HEK293 (cell line): ENCODE measurements at regions not wholly inside any gene's neighbourhood (a gene's known extent, or its start where the extent isn't known, plus 50 kb on each side); places are given as distances from the start of the nearest gene placed in this dataset.

ENCODE experiments used
- CTCF ChIA-PET: fragments of 350-600 bp; formaldehyde crosslinking; extraction: SDS; loops from one replicate; lab custom pipeline; 2021; ENCODE audit warnings: antibody characterized with exemption; lab: Yijun Ruan, JAX
- POLR2A ChIA-PET: fragments of 300-600 bp; formaldehyde crosslinking; extraction: SDS; loops from one replicate; lab custom pipeline; 2020; ENCODE audit warnings: antibody characterized with exemption, inconsistent platforms; lab: Yijun Ruan, JAX
- H3K27ac ChIP-seq: fragments of 200-500 bp; sonication (Bioruptor generic); 2 replicates; pipeline ENCODE4 v1.5.1; 2014; ENCODE audit warnings: low read depth, low read length, control low read depth, inconsistent platforms; ENCODE audit errors: extremely low read depth
- H3K36me3 ChIP-seq, 2 experiments: fragments of 200-500 bp in 1 of 2; sonication (Bioruptor generic) in 1 of 2; 1 replicate in 1 of 2; 2 replicates in 1 of 2; pipeline ENCODE4 v1.5.1; 2014 to 2017; ENCODE audit warnings: inconsistent platforms in 2 of 2, low read length in 2 of 2; ENCODE audit not compliant: control insufficient read depth in 2 of 2, insufficient read depth in 1 of 2
- H3K4me1 ChIP-seq: fragments of 200-500 bp; sonication (Bioruptor generic); 2 replicates; pipeline ENCODE4 v1.5.1; 2014; ENCODE audit warnings: mild to moderate bottlenecking, low read length, inconsistent platforms; ENCODE audit not compliant: control insufficient read depth, insufficient read depth
- H3K4me3 ChIP-seq: 2 replicates; pipeline ENCODE4 v1.5.1; 2011; ENCODE audit warnings: low read depth, mild to moderate bottlenecking, control low read depth, low read length, moderate library complexity
- H3K9me3 ChIP-seq: fragments of 200-500 bp; sonication (Bioruptor generic); 2 replicates; pipeline ENCODE4 v1.5.1; 2014; ENCODE audit warnings: low read depth, low read length, inconsistent platforms; ENCODE audit not compliant: control insufficient read depth, insufficient read depth
- GFI1B ChIP-seq: fragments of 450-650 bp; formaldehyde crosslinking; IDR thresholded peaks from 2 replicates; pipeline ENCODE4 v1.5.1; 2016; ENCODE audit warnings: missing biosample characterization, missing genetic modification characterization
- HOXC10 ChIP-seq: sonication (generic); formaldehyde crosslinking; IDR thresholded peaks from 2 replicates; pipeline ENCODE4 v1.8.1; 2023; ENCODE audit warnings: mild to moderate bottlenecking, missing genetic modification reagents
- ZNF140 ChIP-seq: fragments of 450-650 bp; formaldehyde crosslinking; IDR thresholded peaks from 2 replicates; pipeline ENCODE4 v1.5.1; 2016; ENCODE audit warnings: missing biosample characterization, missing genetic modification characterization
- ZNF239 ChIP-seq: fragments of 450-650 bp; formaldehyde crosslinking; IDR thresholded peaks from 2 replicates; pipeline ENCODE4 v1.5.1; 2016; ENCODE audit warnings: missing biosample characterization, missing genetic modification characterization
- ZNF335 ChIP-seq: fragments of 450-650 bp; formaldehyde crosslinking; conservative IDR thresholded peaks from 2 replicates; pipeline ENCODE4 v1.5.1; 2016; ENCODE audit warnings: missing biosample characterization, missing genetic modification characterization
- ZNF350 ChIP-seq: fragments of 450-650 bp; formaldehyde crosslinking; IDR thresholded peaks from 2 replicates; pipeline ENCODE4 v1.5.0; 2017; ENCODE audit warnings: missing biosample characterization, mild to moderate bottlenecking, missing genetic modification characterization
- ZNF366 ChIP-seq: fragments of 450-650 bp; formaldehyde crosslinking; conservative IDR thresholded peaks from 2 replicates; pipeline ENCODE4 v1.5.1; 2016; ENCODE audit warnings: missing biosample characterization, missing genetic modification characterization
- ZNF530 ChIP-seq: fragments of 450-650 bp; formaldehyde crosslinking; IDR thresholded peaks from 2 replicates; pipeline ENCODE4 v1.5.1; 2016; ENCODE audit warnings: low read depth, missing biosample characterization, missing genetic modification characterization
- ZNF549 ChIP-seq: fragments of 450-650 bp; IDR thresholded peaks from 2 replicates; pipeline ENCODE4 v1.5.1; 2018; ENCODE audit warnings: missing biosample characterization, missing genetic modification characterization, mild to moderate bottlenecking, inconsistent platforms, moderate library complexity
- ZNF571 ChIP-seq: fragments of 450-650 bp; formaldehyde crosslinking; IDR thresholded peaks from 2 replicates; pipeline ENCODE4 v1.5.0; 2017; ENCODE audit warnings: missing biosample characterization, missing genetic modification characterization
- ZNF600 ChIP-seq: fragments of 450-650 bp; formaldehyde crosslinking; IDR thresholded peaks from 2 replicates; pipeline ENCODE4 v1.5.1; 2016; ENCODE audit warnings: missing biosample characterization, missing genetic modification characterization
- ZNF621 ChIP-seq: fragments of 450-650 bp; formaldehyde crosslinking; IDR thresholded peaks from 2 replicates; pipeline ENCODE4 v1.5.1; 2017; ENCODE audit warnings: missing biosample characterization, missing genetic modification characterization
- TF ChIP-seq, protein P1 (sequence below): fragments of 450-650 bp; formaldehyde crosslinking; IDR thresholded peaks from 2 replicates; pipeline ENCODE4 v1.5.1; 2016; ENCODE audit warnings: missing biosample characterization, missing genetic modification characterization
- TF ChIP-seq, protein P2 (sequence below): fragments of 450-650 bp; formaldehyde crosslinking; conservative IDR thresholded peaks from 2 replicates; pipeline ENCODE4 v1.5.1; 2016; ENCODE audit warnings: low read depth, missing biosample characterization, missing genetic modification characterization
- TF ChIP-seq, protein P3 (sequence below): fragments of 450-650 bp; formaldehyde crosslinking; IDR thresholded peaks from 2 replicates; pipeline ENCODE4 v1.5.1; 2016; ENCODE audit warnings: missing biosample characterization, missing genetic modification characterization, borderline replicate concordance
- TF ChIP-seq, protein P4 (sequence below): fragments of 450-650 bp; formaldehyde crosslinking; IDR thresholded peaks from 2 replicates; pipeline ENCODE4 v1.5.1; 2016; ENCODE audit warnings: missing biosample characterization, missing genetic modification characterization
- TF ChIP-seq, protein P5 (sequence below): fragments of 450-650 bp; formaldehyde crosslinking; IDR thresholded peaks from 2 replicates; pipeline ENCODE4 v1.5.1; 2016; ENCODE audit warnings: missing biosample characterization, missing genetic modification characterization, borderline replicate concordance

- TF ChIP-seq, protein P1, sequence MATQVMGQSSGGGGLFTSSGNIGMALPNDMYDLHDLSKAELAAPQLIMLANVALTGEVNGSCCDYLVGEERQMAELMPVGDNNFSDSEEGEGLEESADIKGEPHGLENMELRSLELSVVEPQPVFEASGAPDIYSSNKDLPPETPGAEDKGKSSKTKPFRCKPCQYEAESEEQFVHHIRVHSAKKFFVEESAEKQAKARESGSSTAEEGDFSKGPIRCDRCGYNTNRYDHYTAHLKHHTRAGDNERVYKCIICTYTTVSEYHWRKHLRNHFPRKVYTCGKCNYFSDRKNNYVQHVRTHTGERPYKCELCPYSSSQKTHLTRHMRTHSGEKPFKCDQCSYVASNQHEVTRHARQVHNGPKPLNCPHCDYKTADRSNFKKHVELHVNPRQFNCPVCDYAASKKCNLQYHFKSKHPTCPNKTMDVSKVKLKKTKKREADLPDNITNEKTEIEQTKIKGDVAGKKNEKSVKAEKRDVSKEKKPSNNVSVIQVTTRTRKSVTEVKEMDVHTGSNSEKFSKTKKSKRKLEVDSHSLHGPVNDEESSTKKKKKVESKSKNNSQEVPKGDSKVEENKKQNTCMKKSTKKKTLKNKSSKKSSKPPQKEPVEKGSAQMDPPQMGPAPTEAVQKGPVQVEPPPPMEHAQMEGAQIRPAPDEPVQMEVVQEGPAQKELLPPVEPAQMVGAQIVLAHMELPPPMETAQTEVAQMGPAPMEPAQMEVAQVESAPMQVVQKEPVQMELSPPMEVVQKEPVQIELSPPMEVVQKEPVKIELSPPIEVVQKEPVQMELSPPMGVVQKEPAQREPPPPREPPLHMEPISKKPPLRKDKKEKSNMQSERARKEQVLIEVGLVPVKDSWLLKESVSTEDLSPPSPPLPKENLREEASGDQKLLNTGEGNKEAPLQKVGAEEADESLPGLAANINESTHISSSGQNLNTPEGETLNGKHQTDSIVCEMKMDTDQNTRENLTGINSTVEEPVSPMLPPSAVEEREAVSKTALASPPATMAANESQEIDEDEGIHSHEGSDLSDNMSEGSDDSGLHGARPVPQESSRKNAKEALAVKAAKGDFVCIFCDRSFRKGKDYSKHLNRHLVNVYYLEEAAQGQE (tag by site-specific recombination), result no peak
These were observed 382.9 kb downstream of the OLFM4 start (continued) for GRCh38 chr13:53411463-53411862.

- TF ChIP-seq ZNF621 (tag by site-specific recombination), result no peak
- no peak for TF ChIP-seq GFI1B
- CTCF ChIA-PET, result no interaction called here
- no peak overlapping the region for H3K27ac ChIP-seq
- no peak overlapping the region for H3K4me3 ChIP-seq
- no peaks in the 10 kb centered on the region for H3K4me1 ChIP-seq
- POLR2A ChIA-PET, result no interaction called here
- H3K9me3 ChIP-seq, result no peaks in the 10 kb centered on the region
- no peaks in the 10 kb centered on the region for H3K36me3 ChIP-seq
These were observed 386.5 kb downstream of the OLFM4 start for GRCh38 chr13:53415135-53415534.

DNA sequence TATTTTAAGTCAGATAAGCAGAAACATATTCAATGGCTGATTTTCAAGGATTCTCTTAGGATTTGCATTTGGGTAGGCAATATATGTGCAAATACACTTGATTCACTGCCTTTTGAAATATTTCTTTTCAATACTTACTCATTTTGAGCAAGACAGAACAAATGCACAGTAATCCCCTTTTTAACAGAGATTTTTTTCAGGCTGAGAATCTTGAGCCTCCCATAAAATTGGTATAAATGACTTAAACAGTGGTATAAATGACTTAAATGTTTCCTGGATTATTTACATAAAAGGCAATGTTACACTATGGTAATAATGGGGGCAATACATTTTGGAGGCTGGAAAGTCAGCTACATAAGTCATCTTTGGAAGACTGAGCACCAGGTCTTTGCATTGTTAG lies 389.0 kb downstream of the OLFM4 start:
- H3K9me3 ChIP-seq, result no peaks in the 10 kb centered on the region
- CTCF ChIA-PET, result interaction anchor here (0.7 kb wide), 1 partner anchor 384 kb away, joined by 3 read pairs; no protein-coding TSS in a partner anchor
- H3K4me1 ChIP-seq, result no peaks in the 10 kb centered on the region
- no peak overlapping the region for H3K4me3 ChIP-seq
- POLR2A ChIA-PET, result no interaction called here
- H3K27ac ChIP-seq, result no peak overlapping the region
- no peaks in the 10 kb centered on the region for H3K36me3 ChIP-seq
- TF ChIP-seq, protein P2, sequence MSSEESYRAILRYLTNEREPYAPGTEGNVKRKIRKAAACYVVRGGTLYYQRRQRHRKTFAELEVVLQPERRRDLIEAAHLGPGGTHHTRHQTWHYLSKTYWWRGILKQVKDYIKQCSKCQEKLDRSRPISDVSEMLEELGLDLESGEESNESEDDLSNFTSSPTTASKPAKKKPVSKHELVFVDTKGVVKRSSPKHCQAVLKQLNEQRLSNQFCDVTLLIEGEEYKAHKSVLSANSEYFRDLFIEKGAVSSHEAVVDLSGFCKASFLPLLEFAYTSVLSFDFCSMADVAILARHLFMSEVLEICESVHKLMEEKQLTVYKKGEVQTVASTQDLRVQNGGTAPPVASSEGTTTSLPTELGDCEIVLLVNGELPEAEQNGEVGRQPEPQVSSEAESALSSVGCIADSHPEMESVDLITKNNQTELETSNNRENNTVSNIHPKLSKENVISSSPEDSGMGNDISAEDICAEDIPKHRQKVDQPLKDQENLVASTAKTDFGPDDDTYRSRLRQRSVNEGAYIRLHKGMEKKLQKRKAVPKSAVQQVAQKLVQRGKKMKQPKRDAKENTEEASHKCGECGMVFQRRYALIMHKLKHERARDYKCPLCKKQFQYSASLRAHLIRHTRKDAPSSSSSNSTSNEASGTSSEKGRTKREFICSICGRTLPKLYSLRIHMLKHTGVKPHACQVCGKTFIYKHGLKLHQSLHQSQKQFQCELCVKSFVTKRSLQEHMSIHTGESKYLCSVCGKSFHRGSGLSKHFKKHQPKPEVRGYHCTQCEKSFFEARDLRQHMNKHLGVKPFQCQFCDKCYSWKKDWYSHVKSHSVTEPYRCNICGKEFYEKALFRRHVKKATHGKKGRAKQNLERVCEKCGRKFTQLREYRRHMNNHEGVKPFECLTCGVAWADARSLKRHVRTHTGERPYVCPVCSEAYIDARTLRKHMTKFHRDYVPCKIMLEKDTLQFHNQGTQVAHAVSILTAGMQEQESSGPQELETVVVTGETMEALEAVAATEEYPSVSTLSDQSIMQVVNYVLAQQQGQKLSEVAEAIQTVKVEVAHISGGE (tag by site-specific recombination), result no peak
- TF ChIP-seq, protein P3, sequence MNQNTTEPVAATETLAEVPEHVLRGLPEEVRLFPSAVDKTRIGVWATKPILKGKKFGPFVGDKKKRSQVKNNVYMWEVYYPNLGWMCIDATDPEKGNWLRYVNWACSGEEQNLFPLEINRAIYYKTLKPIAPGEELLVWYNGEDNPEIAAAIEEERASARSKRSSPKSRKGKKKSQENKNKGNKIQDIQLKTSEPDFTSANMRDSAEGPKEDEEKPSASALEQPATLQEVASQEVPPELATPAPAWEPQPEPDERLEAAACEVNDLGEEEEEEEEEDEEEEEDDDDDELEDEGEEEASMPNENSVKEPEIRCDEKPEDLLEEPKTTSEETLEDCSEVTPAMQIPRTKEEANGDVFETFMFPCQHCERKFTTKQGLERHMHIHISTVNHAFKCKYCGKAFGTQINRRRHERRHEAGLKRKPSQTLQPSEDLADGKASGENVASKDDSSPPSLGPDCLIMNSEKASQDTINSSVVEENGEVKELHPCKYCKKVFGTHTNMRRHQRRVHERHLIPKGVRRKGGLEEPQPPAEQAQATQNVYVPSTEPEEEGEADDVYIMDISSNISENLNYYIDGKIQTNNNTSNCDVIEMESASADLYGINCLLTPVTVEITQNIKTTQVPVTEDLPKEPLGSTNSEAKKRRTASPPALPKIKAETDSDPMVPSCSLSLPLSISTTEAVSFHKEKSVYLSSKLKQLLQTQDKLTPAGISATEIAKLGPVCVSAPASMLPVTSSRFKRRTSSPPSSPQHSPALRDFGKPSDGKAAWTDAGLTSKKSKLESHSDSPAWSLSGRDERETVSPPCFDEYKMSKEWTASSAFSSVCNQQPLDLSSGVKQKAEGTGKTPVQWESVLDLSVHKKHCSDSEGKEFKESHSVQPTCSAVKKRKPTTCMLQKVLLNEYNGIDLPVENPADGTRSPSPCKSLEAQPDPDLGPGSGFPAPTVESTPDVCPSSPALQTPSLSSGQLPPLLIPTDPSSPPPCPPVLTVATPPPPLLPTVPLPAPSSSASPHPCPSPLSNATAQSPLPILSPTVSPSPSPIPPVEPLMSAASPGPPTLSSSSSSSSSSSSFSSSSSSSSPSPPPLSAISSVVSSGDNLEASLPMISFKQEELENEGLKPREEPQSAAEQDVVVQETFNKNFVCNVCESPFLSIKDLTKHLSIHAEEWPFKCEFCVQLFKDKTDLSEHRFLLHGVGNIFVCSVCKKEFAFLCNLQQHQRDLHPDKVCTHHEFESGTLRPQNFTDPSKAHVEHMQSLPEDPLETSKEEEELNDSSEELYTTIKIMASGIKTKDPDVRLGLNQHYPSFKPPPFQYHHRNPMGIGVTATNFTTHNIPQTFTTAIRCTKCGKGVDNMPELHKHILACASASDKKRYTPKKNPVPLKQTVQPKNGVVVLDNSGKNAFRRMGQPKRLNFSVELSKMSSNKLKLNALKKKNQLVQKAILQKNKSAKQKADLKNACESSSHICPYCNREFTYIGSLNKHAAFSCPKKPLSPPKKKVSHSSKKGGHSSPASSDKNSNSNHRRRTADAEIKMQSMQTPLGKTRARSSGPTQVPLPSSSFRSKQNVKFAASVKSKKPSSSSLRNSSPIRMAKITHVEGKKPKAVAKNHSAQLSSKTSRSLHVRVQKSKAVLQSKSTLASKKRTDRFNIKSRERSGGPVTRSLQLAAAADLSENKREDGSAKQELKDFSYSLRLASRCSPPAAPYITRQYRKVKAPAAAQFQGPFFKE (tag by site-specific recombination), result no peak
- TF ChIP-seq ZNF530 (tag by site-specific recombination), result no peak
- TF ChIP-seq ZNF549 (tag by site-specific recombination), result no peak
- no peak for TF ChIP-seq ZNF600 (tag by site-specific recombination)
- no peak for TF ChIP-seq ZNF140 (tag by site-specific recombination)
- no peak for TF ChIP-seq ZNF335 (tag by site-specific recombination)
- TF ChIP-seq, protein P4, sequence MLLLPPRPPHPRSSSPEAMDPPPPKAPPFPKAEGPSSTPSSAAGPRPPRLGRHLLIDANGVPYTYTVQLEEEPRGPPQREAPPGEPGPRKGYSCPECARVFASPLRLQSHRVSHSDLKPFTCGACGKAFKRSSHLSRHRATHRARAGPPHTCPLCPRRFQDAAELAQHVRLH (tag by site-specific recombination), result no peak
- TF ChIP-seq ZNF571 (tag by site-specific recombination), result no peak
- TF ChIP-seq HOXC10 (CRISPR knock-in tag), result no peak
- TF ChIP-seq ZNF366 (tag by site-specific recombination), result no peak
- TF ChIP-seq ZNF350 (tag by site-specific recombination), result no peak
- TF ChIP-seq ZNF239 (tag by site-specific recombination), result no peak
- TF ChIP-seq, protein P5, sequence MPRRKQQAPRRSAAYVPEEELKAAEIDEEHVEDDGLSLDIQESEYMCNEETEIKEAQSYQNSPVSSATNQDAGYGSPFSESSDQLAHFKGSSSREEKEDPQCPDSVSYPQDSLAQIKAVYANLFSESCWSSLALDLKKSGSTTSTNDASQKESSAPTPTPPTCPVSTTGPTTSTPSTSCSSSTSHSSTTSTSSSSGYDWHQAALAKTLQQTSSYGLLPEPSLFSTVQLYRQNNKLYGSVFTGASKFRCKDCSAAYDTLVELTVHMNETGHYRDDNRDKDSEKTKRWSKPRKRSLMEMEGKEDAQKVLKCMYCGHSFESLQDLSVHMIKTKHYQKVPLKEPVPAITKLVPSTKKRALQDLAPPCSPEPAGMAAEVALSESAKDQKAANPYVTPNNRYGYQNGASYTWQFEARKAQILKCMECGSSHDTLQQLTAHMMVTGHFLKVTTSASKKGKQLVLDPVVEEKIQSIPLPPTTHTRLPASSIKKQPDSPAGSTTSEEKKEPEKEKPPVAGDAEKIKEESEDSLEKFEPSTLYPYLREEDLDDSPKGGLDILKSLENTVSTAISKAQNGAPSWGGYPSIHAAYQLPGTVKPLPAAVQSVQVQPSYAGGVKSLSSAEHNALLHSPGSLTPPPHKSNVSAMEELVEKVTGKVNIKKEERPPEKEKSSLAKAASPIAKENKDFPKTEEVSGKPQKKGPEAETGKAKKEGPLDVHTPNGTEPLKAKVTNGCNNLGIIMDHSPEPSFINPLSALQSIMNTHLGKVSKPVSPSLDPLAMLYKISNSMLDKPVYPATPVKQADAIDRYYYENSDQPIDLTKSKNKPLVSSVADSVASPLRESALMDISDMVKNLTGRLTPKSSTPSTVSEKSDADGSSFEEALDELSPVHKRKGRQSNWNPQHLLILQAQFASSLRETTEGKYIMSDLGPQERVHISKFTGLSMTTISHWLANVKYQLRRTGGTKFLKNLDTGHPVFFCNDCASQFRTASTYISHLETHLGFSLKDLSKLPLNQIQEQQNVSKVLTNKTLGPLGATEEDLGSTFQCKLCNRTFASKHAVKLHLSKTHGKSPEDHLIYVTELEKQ, result no peak
